Endothelial cell of umbilical vein (primary cell): ENCODE measurements at regions not wholly inside any gene's neighbourhood (a gene's known extent, or its start where the extent isn't known, plus 50 kb on each side); places are given as distances from the start of the nearest gene placed in this dataset.

Source experiments
- BruUV-seq: library from RNA; stranded (reverse); fragments of 400-500 nt; replicated peaks from 2 replicates; lab custom pipeline; 2021; lab: Mats Ljungman, UMichigan
- CTCF ChIA-PET: fragments of 300-600, 350-600 bp; sonication (Branson Sonifier 250); formaldehyde crosslinking; loops from one replicate; lab custom pipeline; 2021; ENCODE audit warnings: antibody characterized with exemption, inconsistent platforms; lab: Charles Lee
- POLR2A ChIA-PET: fragments of 300-600, 350-600 bp; sonication (Branson Sonifier 250); formaldehyde crosslinking; loops from one replicate; lab custom pipeline; 2021; ENCODE audit warnings: antibody characterized with exemption, inconsistent platforms; lab: Charles Lee
- DNase-seq: peaks from one replicate; pipeline ENCODE4 v3.0.0-alpha.2; 2011; ENCODE audit warnings: low read depth, low spot score
- FAIRE-seq: peaks from 2 replicates; lab custom pipeline; 2011; peaks lifted over from hg19 to GRCh38; lab: Jason Lieb, UNC
- H2AFZ ChIP-seq: 2 replicates; pipeline ENCODE4 v1.6.0; 2012; ENCODE audit warnings: low read depth, low read length, control low read depth, inconsistent platforms
- H3K27ac ChIP-seq: 2 replicates; pipeline ENCODE4 v1.5.1; 2011; ENCODE audit warnings: low read depth, mild to moderate bottlenecking, control low read depth, low read length, moderate library complexity; ENCODE audit not compliant: insufficient read depth
- H3K27me3 ChIP-seq, 2 experiments: 2 replicates each; pipeline versions ENCODE4 v1.6.0 to v1.6.1; 2011; ENCODE audit warnings: low read length in 2 of 2, mixed read lengths in 1 of 2; ENCODE audit not compliant: control insufficient read depth in 2 of 2, insufficient read depth in 2 of 2
- H3K36me3 ChIP-seq, 2 experiments: 2 replicates in 1 of 2; 3 replicates in 1 of 2; pipeline ENCODE4 v1.5.1; 2011; ENCODE audit warnings: low read length in 2 of 2, mild to moderate bottlenecking in 1 of 2, moderate library complexity in 1 of 2; ENCODE audit not compliant: control insufficient read depth in 2 of 2, insufficient read depth in 2 of 2; ENCODE audit errors: extremely low read depth in 1 of 2
- H3K4me1 ChIP-seq: 3 replicates; pipeline ENCODE4 v1.5.1; 2011; ENCODE audit warnings: mild to moderate bottlenecking, low read length; ENCODE audit not compliant: control insufficient read depth, insufficient read depth; ENCODE audit errors: extremely low read depth
- H3K4me2 ChIP-seq: 2 replicates; pipeline ENCODE4 v1.6.1; 2011; ENCODE audit warnings: low read length, control low read depth, mixed read lengths; ENCODE audit not compliant: insufficient read depth
- H3K4me3 ChIP-seq, 3 experiments: fragments of 200-600 bp in 1 of 3; sonication (generic), shearing (Covaris generic) in 1 of 3; replicated peaks in 1 of 3; 2 replicates each; pipeline ENCODE4 v1.5.1; 2011 to 2016; ENCODE audit warnings: control low read depth in 3 of 3, low read length in 3 of 3, mild to moderate bottlenecking in 2 of 3, inconsistent platforms in 1 of 3, low read depth in 1 of 3, moderate library complexity in 1 of 3; ENCODE audit not compliant: insufficient read depth in 1 of 3
- H3K79me2 ChIP-seq: 2 replicates; pipeline ENCODE4 v1.6.0; 2012; ENCODE audit warnings: low read length, inconsistent platforms; ENCODE audit not compliant: control insufficient read depth, insufficient read depth
- H3K9ac ChIP-seq: replicated peaks from 2 replicates; pipeline ENCODE3; 2011; ENCODE audit warnings: low read length, control low read depth; ENCODE audit not compliant: insufficient read depth; ENCODE audit errors: extremely low read depth
- H3K9me1 ChIP-seq: replicated peaks from 3 replicates; pipeline ENCODE4 v1.6.0; 2011; ENCODE audit warnings: mild to moderate bottlenecking, low read length; ENCODE audit not compliant: control insufficient read depth, insufficient read depth; ENCODE audit errors: extremely low read depth
- H3K9me3 ChIP-seq: replicated peaks from 2 replicates; pipeline ENCODE4 v1.5.1; 2012; ENCODE audit warnings: low read length, inconsistent platforms; ENCODE audit not compliant: control insufficient read depth, insufficient read depth
- H4K20me1 ChIP-seq: replicated peaks from 2 replicates; pipeline ENCODE3; 2011; ENCODE audit warnings: mild to moderate bottlenecking, low read length; ENCODE audit not compliant: control insufficient read depth, insufficient read depth; ENCODE audit errors: extremely low read depth
- CTCF ChIP-seq, 2 donors: IDR thresholded peaks; 1 replicate in 1 of 2; 2 replicates in 1 of 2; pipeline ENCODE4 v1.5.1; 2011; ENCODE audit warnings: low read length in 2 of 2, mild to moderate bottlenecking in 2 of 2, moderate library complexity in 2 of 2, control low read depth in 1 of 2, inconsistent platforms in 1 of 2, low read depth in 1 of 2; ENCODE audit not compliant: insufficient read depth in 1 of 2; ENCODE audit errors: extremely low read depth in 1 of 2
- EZH2 ChIP-seq: IDR thresholded peaks from 2 replicates; pipeline ENCODE4 v1.6.1; 2012; ENCODE audit warnings: borderline replicate concordance, low read depth, mild to moderate bottlenecking, moderate library complexity, low read length, inconsistent platforms; ENCODE audit not compliant: severe bottlenecking
- FOS ChIP-seq: IDR thresholded peaks from 2 replicates; pipeline ENCODE4 v1.6.1; 2011; ENCODE audit warnings: mild to moderate bottlenecking, low read length, moderate library complexity, borderline replicate concordance; ENCODE audit not compliant: insufficient read depth
- GATA2 ChIP-seq: IDR thresholded peaks from 2 replicates; pipeline ENCODE4 v1.7.0; 2011; ENCODE audit warnings: low read depth, mild to moderate bottlenecking, moderate library complexity, mixed read lengths, low read length; ENCODE audit not compliant: insufficient read length, insufficient read depth
- JUN ChIP-seq: IDR thresholded peaks from 2 replicates; pipeline ENCODE4 v1.6.1; 2011; ENCODE audit warnings: borderline replicate concordance, low read depth; ENCODE audit not compliant: insufficient read length, insufficient read depth
- MYC ChIP-seq: IDR thresholded peaks from one replicate; pipeline ENCODE4 v1.6.1; 2011; ENCODE audit warnings: mild to moderate bottlenecking, low read depth, low read length
- POLR2A ChIP-seq: IDR thresholded peaks from 2 replicates; pipeline ENCODE4 v1.6.1; 2012; ENCODE audit warnings: low read depth, mild to moderate bottlenecking, control low read depth, low read length
- POLR2AphosphoS5 ChIP-seq: IDR thresholded peaks from 2 replicates; pipeline ENCODE4 v1.6.1; 2012; ENCODE audit warnings: low read depth, mild to moderate bottlenecking, control low read depth, low read length, moderate library complexity; ENCODE audit not compliant: insufficient read depth
- dilution Hi-C: fragments of 300-500 bp; cut with MboI; formaldehyde crosslinking; loops from one replicate; pipeline ENCODE4 v1.15.0; 2019; ENCODE audit warnings: low sequenced_read_pairs; ENCODE audit not compliant: extremely low pct_ligation_motif_present
- intact Hi-C: fragments of 100-400 bp; cut with micrococcal nuclease; formaldehyde crosslinking; loops from one replicate; pipeline ENCODE4 v1.10.0; 2022
- TF ChIP-seq, protein P1 (sequence below): IDR thresholded peaks from 2 replicates; pipeline ENCODE4 v1.6.1; 2011; ENCODE audit not compliant: insufficient read depth, insufficient read length

DNA sequence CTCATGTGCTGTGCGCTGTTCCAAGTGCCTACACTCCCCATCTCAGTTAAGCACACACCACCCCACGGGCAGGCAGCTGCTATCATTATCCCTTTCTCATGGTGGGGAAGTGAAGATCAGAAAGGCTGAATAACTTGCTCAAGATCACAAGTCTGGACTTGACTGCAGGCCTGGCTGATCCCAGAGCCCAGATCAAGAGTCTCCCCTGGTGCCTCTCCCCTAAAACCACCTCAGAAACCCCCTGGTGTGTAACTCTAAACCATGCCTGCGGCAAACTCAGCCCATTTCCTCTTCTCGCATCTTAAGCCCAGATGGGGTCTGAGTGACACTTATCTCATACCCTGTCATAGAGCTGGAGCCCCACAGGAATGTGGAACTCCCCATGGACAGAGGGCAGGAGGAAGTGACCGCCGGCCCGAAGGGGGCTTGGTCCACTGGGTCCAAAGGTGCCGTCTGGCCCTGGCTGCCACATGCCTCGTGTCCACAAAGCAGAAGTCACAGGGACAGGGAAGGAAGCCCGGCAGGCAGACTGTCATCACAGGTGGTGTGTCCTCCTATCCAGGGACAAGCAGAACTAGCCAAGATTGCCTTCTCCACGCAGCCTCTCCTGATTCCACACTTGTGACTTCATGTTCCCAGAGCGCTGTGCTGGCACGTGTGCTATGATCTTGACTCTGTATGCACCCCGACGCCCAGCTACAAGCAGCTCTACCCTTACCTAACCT is 92.1 kb downstream of the SYF2 start:
- H3K9me1 ChIP-seq, result no peaks in the 10 kb centered on the region
- no TSS peak for BruUV-seq
- no peak for FAIRE-seq
- dilution Hi-C loops (no loop called here), intact Hi-C loops (no loop called here)
- H3K27me3 ChIP-seq, result no peaks in the 10 kb centered on the region
- ChIA-PET CTCF (interaction anchor here (1.2 kb wide), 1 partner anchor 9 kb away, joined by 8 read pairs; no protein-coding TSS in a partner anchor), POLR2A (no interaction called here)
- H2AFZ ChIP-seq, result no peak overlapping the region
- no peak overlapping the region for H3K27ac ChIP-seq
- H3K9me3 ChIP-seq, result no peaks in the 10 kb centered on the region
- no peak for TF ChIP-seq EZH2
- TF ChIP-seq FOS, result no peak
- no peak for TF ChIP-seq POLR2AphosphoS5
- no peak for TF ChIP-seq JUN
- no peak for TF ChIP-seq GATA2
- TF ChIP-seq, protein P1, sequence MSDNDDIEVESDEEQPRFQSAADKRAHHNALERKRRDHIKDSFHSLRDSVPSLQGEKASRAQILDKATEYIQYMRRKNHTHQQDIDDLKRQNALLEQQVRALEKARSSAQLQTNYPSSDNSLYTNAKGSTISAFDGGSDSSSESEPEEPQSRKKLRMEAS, result no peak
- TF ChIP-seq POLR2A, result no peak
- no peak for TF ChIP-seq MYC
- no peak for TF ChIP-seq CTCF (IDR thresholded peaks at IDR 0.05; ENCODE audit: extremely low read depth in 1 of 2, insufficient read depth in 1 of 2, low read depth in 1 of 2, low read length in 2 of 2)
- H3K79me2 ChIP-seq, result no peaks in the 10 kb centered on the region
- H3K36me3 ChIP-seq, result no peaks in the 10 kb centered on the region
- no peak overlapping the region for H3K9ac ChIP-seq
- no peak overlapping the region for H3K4me3 ChIP-seq
- no peaks in the 10 kb centered on the region for H3K4me1 ChIP-seq
- no peak for DNase-seq
- H3K4me2 ChIP-seq, result no peak overlapping the region
- no peaks in the 10 kb centered on the region for H4K20me1 ChIP-seq
